ENCODE measurements at regions not wholly inside any gene's neighbourhood (a gene's known extent, or its start where the extent isn't known, plus 50 kb on each side); places are given as distances from the start of the nearest gene placed in this dataset.

DNA sequence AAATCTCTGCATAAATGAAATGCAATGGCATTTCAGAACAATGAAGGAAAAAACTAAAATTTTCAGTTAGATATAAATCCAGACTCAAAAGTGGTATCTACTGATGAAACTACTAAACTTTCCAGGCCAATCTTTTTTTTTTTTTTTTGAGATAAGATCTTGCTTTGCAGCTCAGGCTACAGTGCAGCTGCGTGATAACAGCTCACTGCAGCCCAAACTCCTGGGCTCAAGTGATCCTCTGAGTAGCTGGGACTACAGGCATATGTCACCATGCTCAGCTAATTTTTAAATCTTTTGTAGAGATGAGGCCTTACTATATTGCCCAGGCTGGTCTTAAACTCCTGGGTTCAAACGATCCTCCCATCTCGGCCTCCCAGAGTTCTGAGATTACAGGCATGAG is 1228.2 kb upstream of the ADGRL3 start (continued):
- TF ChIP-seq, protein P1, sequence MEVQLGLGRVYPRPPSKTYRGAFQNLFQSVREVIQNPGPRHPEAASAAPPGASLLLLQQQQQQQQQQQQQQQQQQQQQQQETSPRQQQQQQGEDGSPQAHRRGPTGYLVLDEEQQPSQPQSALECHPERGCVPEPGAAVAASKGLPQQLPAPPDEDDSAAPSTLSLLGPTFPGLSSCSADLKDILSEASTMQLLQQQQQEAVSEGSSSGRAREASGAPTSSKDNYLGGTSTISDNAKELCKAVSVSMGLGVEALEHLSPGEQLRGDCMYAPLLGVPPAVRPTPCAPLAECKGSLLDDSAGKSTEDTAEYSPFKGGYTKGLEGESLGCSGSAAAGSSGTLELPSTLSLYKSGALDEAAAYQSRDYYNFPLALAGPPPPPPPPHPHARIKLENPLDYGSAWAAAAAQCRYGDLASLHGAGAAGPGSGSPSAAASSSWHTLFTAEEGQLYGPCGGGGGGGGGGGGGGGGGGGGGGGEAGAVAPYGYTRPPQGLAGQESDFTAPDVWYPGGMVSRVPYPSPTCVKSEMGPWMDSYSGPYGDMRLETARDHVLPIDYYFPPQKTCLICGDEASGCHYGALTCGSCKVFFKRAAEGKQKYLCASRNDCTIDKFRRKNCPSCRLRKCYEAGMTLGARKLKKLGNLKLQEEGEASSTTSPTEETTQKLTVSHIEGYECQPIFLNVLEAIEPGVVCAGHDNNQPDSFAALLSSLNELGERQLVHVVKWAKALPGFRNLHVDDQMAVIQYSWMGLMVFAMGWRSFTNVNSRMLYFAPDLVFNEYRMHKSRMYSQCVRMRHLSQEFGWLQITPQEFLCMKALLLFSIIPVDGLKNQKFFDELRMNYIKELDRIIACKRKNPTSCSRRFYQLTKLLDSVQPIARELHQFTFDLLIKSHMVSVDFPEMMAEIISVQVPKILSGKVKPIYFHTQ (CRISPR knock-in tag; IDR thresholded peaks at IDR 0.05), result no peak
- TF ChIP-seq ZNF317 (CRISPR knock-in tag; IDR thresholded peaks at IDR 0.05; ENCODE audit: borderline replicate concordance, low read depth) (no peak), FOXP1 (CRISPR knock-in tag; IDR thresholded peaks at IDR 0.05; ENCODE audit: borderline replicate concordance) (no peak), ELF4 (CRISPR knock-in tag; IDR thresholded peaks at IDR 0.05; ENCODE audit: low read depth) (no peak), ZNF138 (CRISPR knock-in tag; conservative IDR thresholded peaks at IDR 0.05) (no peak), ZNF423 (CRISPR knock-in tag; IDR thresholded peaks at IDR 0.05) (no peak), ATF1 (CRISPR knock-in tag; IDR thresholded peaks at IDR 0.05) (no peak), IRF2 (CRISPR knock-in tag; IDR thresholded peaks at IDR 0.05; ENCODE audit: borderline replicate concordance, low read depth) (no peak)
- TF ChIP-seq, protein P2, sequence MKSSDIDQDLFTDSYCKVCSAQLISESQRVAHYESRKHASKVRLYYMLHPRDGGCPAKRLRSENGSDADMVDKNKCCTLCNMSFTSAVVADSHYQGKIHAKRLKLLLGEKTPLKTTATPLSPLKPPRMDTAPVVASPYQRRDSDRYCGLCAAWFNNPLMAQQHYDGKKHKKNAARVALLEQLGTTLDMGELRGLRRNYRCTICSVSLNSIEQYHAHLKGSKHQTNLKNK (CRISPR knock-in tag; IDR thresholded peaks at IDR 0.05), result no peak
- TF ChIP-seq, protein P3, sequence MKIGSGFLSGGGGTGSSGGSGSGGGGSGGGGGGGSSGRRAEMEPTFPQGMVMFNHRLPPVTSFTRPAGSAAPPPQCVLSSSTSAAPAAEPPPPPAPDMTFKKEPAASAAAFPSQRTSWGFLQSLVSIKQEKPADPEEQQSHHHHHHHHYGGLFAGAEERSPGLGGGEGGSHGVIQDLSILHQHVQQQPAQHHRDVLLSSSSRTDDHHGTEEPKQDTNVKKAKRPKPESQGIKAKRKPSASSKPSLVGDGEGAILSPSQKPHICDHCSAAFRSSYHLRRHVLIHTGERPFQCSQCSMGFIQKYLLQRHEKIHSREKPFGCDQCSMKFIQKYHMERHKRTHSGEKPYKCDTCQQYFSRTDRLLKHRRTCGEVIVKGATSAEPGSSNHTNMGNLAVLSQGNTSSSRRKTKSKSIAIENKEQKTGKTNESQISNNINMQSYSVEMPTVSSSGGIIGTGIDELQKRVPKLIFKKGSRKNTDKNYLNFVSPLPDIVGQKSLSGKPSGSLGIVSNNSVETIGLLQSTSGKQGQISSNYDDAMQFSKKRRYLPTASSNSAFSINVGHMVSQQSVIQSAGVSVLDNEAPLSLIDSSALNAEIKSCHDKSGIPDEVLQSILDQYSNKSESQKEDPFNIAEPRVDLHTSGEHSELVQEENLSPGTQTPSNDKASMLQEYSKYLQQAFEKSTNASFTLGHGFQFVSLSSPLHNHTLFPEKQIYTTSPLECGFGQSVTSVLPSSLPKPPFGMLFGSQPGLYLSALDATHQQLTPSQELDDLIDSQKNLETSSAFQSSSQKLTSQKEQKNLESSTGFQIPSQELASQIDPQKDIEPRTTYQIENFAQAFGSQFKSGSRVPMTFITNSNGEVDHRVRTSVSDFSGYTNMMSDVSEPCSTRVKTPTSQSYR (CRISPR knock-in tag; IDR thresholded peaks at IDR 0.05), result no peak
- TF ChIP-seq, protein P4, sequence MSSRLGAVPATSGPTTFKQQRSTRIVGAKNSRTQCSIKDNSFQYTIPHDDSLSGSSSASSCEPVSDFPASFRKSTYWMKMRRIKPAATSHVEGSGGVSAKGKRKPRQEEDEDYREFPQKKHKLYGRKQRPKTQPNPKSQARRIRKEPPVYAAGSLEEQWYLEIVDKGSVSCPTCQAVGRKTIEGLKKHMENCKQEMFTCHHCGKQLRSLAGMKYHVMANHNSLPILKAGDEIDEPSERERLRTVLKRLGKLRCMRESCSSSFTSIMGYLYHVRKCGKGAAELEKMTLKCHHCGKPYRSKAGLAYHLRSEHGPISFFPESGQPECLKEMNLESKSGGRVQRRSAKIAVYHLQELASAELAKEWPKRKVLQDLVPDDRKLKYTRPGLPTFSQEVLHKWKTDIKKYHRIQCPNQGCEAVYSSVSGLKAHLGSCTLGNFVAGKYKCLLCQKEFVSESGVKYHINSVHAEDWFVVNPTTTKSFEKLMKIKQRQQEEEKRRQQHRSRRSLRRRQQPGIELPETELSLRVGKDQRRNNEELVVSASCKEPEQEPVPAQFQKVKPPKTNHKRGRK (CRISPR knock-in tag; IDR thresholded peaks at IDR 0.05; ENCODE audit: borderline replicate concordance), result no peak
- TF ChIP-seq, protein P5, sequence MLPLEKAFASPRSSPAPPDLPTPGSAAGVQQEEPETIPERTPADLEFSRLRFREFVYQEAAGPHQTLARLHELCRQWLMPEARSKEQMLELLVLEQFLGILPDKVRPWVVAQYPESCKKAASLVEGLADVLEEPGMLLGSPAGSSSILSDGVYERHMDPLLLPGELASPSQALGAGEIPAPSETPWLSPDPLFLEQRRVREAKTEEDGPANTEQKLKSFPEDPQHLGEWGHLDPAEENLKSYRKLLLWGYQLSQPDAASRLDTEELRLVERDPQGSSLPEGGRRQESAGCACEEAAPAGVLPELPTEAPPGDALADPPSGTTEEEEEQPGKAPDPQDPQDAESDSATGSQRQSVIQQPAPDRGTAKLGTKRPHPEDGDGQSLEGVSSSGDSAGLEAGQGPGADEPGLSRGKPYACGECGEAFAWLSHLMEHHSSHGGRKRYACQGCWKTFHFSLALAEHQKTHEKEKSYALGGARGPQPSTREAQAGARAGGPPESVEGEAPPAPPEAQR (CRISPR knock-in tag; IDR thresholded peaks at IDR 0.05), result no peak

DNA sequence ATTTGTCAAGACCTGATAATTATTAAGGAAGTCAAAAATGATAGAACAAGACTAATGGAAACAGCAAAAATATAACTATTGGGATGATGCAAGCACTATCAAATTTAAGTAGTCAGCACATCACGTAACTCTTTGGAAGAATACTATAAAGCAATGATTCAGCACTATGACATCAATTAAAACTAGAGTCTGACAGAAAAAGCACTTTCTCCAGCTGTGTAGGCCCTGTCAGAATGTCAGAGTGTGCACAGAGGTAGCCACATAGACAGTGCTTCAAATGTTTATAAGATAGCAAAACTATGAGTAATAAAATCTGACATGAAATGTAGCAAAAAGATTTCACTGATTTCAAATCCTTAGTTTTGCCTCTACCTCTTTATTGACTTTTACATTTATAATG is 1226.6 kb upstream of the ADGRL3 start:
- POLR2A ChIA-PET, result no interaction called here

More for the DNA sequence above, 1226.6 kb upstream of the ADGRL3 start:
- CTCF ChIA-PET, result no interaction called here
- Mint-ChIP-seq H3K4me3 (no peak overlapping the region), H3K36me3 (no peaks in the 10 kb centered on the region), H3K9me3 (no peaks in the 10 kb centered on the region), H3K27me3 (ENCODE audit: low read depth) (no peaks in the 10 kb centered on the region), H3K4me1 (peaks cover 4% of the 10 kb centered on the region), H3K27ac (no peak overlapping the region)
- DNase-seq (ENCODE audit: low spot score), result no peak
- TF ChIP-seq, protein P6, sequence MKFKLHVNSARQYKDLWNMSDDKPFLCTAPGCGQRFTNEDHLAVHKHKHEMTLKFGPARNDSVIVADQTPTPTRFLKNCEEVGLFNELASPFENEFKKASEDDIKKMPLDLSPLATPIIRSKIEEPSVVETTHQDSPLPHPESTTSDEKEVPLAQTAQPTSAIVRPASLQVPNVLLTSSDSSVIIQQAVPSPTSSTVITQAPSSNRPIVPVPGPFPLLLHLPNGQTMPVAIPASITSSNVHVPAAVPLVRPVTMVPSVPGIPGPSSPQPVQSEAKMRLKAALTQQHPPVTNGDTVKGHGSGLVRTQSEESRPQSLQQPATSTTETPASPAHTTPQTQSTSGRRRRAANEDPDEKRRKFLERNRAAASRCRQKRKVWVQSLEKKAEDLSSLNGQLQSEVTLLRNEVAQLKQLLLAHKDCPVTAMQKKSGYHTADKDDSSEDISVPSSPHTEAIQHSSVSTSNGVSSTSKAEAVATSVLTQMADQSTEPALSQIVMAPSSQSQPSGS (CRISPR knock-in tag; IDR thresholded peaks at IDR 0.05; ENCODE audit: borderline replicate concordance, low read depth), result no peak
- TF ChIP-seq ZNF219 (CRISPR knock-in tag; IDR thresholded peaks at IDR 0.05; ENCODE audit: borderline replicate concordance), result no peak
- no peak for TF ChIP-seq CREM (CRISPR knock-in tag; IDR thresholded peaks at IDR 0.05)
- TF ChIP-seq, protein P7, sequence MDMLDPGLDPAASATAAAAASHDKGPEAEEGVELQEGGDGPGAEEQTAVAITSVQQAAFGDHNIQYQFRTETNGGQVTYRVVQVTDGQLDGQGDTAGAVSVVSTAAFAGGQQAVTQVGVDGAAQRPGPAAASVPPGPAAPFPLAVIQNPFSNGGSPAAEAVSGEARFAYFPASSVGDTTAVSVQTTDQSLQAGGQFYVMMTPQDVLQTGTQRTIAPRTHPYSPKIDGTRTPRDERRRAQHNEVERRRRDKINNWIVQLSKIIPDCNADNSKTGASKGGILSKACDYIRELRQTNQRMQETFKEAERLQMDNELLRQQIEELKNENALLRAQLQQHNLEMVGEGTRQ (CRISPR knock-in tag; IDR thresholded peaks at IDR 0.05), result no peak
- no peak for ATAC-seq

All from WTC11 (cell line).